ENCODE measurements at regions not wholly inside any gene's neighbourhood (a gene's known extent, or its start where the extent isn't known, plus 50 kb on each side); places are given as distances from the start of the nearest gene placed in this dataset.

DNA sequence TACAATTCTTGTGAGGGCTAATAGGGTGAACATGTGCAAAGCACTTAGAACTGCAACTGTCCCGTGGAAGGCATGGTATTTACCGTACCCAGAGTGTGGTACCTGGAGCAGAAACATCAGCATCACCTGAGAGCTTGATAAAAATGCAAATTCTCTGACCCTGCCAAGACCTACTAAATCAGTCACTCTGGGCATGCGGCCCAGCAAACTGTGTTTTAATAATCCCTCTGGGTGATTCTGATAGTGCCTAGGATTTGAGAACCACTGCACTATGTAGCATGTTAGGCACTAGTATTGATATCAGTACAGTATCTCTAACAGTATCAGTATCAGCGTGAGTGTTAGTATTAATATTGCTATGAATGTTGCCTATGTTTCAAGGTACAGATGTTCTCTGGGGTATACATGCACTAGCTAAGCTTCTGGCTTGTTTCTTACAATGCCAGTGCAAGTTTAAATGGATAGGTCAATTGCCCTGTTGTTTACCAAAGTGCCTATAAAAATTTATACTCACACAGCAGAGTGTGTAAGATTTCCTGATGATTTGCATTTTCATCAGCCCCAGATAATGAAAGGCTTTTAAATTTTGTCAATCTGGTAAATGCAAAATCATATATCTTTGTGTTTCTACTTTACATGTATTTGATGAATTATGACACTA is 354.0 kb downstream of the HS3ST1 start:
- TF ChIP-seq POLR2AphosphoS5 (IDR thresholded peaks at IDR 0.05; ENCODE audit: low read depth, low read length) (no peak), POLR2A (IDR thresholded peaks at IDR 0.05; ENCODE audit: borderline replicate concordance, extremely low read depth, insufficient read depth, insufficient read length) (no peak), EZH2 (IDR thresholded peaks at IDR 0.05) (no peak), RAD21 (IDR thresholded peaks at IDR 0.05; ENCODE audit: low read depth) (no peak), EZH2phosphoT487 (IDR thresholded peaks at IDR 0.05; ENCODE audit: borderline replicate concordance) (no peak), FOSL1 (IDR thresholded peaks at IDR 0.05; ENCODE audit: low read depth) (no peak), CEBPB (IDR thresholded peaks at IDR 0.05; ENCODE audit: low read depth) (no peak)
- TF ChIP-seq, protein P1, sequence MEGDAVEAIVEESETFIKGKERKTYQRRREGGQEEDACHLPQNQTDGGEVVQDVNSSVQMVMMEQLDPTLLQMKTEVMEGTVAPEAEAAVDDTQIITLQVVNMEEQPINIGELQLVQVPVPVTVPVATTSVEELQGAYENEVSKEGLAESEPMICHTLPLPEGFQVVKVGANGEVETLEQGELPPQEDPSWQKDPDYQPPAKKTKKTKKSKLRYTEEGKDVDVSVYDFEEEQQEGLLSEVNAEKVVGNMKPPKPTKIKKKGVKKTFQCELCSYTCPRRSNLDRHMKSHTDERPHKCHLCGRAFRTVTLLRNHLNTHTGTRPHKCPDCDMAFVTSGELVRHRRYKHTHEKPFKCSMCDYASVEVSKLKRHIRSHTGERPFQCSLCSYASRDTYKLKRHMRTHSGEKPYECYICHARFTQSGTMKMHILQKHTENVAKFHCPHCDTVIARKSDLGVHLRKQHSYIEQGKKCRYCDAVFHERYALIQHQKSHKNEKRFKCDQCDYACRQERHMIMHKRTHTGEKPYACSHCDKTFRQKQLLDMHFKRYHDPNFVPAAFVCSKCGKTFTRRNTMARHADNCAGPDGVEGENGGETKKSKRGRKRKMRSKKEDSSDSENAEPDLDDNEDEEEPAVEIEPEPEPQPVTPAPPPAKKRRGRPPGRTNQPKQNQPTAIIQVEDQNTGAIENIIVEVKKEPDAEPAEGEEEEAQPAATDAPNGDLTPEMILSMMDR (IDR thresholded peaks at IDR 0.05 in 2 of 3, conservative IDR thresholded peaks at IDR 0.05 in 1 of 3; ENCODE audit: borderline replicate concordance in 1 of 3, insufficient read depth in 1 of 3, low read depth in 2 of 3, low read length in 2 of 3) = no peak
- TF ChIP-seq, protein P2, sequence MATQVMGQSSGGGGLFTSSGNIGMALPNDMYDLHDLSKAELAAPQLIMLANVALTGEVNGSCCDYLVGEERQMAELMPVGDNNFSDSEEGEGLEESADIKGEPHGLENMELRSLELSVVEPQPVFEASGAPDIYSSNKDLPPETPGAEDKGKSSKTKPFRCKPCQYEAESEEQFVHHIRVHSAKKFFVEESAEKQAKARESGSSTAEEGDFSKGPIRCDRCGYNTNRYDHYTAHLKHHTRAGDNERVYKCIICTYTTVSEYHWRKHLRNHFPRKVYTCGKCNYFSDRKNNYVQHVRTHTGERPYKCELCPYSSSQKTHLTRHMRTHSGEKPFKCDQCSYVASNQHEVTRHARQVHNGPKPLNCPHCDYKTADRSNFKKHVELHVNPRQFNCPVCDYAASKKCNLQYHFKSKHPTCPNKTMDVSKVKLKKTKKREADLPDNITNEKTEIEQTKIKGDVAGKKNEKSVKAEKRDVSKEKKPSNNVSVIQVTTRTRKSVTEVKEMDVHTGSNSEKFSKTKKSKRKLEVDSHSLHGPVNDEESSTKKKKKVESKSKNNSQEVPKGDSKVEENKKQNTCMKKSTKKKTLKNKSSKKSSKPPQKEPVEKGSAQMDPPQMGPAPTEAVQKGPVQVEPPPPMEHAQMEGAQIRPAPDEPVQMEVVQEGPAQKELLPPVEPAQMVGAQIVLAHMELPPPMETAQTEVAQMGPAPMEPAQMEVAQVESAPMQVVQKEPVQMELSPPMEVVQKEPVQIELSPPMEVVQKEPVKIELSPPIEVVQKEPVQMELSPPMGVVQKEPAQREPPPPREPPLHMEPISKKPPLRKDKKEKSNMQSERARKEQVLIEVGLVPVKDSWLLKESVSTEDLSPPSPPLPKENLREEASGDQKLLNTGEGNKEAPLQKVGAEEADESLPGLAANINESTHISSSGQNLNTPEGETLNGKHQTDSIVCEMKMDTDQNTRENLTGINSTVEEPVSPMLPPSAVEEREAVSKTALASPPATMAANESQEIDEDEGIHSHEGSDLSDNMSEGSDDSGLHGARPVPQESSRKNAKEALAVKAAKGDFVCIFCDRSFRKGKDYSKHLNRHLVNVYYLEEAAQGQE (IDR thresholded peaks at IDR 0.05; ENCODE audit: low read depth) = no peak
